ENCODE measurements at regions not wholly inside any gene's neighbourhood (a gene's known extent, or its start where the extent isn't known, plus 50 kb on each side); places are given as distances from the start of the nearest gene placed in this dataset.

GRCh38 chr7:36011588-36011965, 141.5 kb upstream of the EEPD1 start:
- DNase-seq = no peak

- no peak for DNase-seq
These were observed 139.6 kb upstream of the EEPD1 start for GRCh38 chr7:36013246-36014014.

GRCh38 chr7:36014961-36015360, 138.1 kb upstream of the EEPD1 start:
- DNase-seq = no peak

- no peak for DNase-seq
These were observed 137.3 kb upstream of the EEPD1 start for GRCh38 chr7:36015733-36016132.

- no peak for DNase-seq
These were observed 136.4 kb upstream of the EEPD1 start for GRCh38 chr7:36016648-36017047.

GRCh38 chr7:36017111-36017510, 135.9 kb upstream of the EEPD1 start:
- no peak for DNase-seq

GRCh38 chr7:36018816-36019484, 134.1 kb upstream of the EEPD1 start:
- no peak for DNase-seq

GRCh38 chr7:36019538-36019937, 133.5 kb upstream of the EEPD1 start:
- DNase-seq = no peak

GRCh38 chr7:36019980-36020379, 133.1 kb upstream of the EEPD1 start:
- no peak for DNase-seq

GRCh38 chr7:36021367-36021766, 131.7 kb upstream of the EEPD1 start:
- peak; percentile 31 for DNase-seq

GRCh38 chr7:36021917-36022550, 131.0 kb upstream of the EEPD1 start:
- DNase-seq = no peak

- DNase-seq = no peak
These were observed 130.0 kb upstream of the EEPD1 start for GRCh38 chr7:36023033-36023560.

- no peak for DNase-seq
These were observed 127.9 kb upstream of the EEPD1 start for GRCh38 chr7:36025190-36025589.

- DNase-seq = no peak
These were observed 123.7 kb upstream of the EEPD1 start for GRCh38 chr7:36029311-36029710.

- no peak for DNase-seq
These were observed 123.1 kb upstream of the EEPD1 start for GRCh38 chr7:36029853-36030515.

- DNase-seq = no peak
These were observed 120.7 kb upstream of the EEPD1 start for GRCh38 chr7:36032361-36032818.

- DNase-seq = no peak
These were observed 119.0 kb upstream of the EEPD1 start for GRCh38 chr7:36034020-36034419.

GRCh38 chr7:36035186-36035585, 117.9 kb upstream of the EEPD1 start:
- DNase-seq = no peak

- no peak for DNase-seq
These were observed 116.5 kb upstream of the EEPD1 start for GRCh38 chr7:36036590-36036989.

- peak; percentile 31 for DNase-seq
These were observed 115.9 kb upstream of the EEPD1 start for GRCh38 chr7:36037121-36037662.

- DNase-seq = no peak
These were observed 114.9 kb upstream of the EEPD1 start for GRCh38 chr7:36038063-36038721.

- DNase-seq = no peak
These were observed 113.8 kb upstream of the EEPD1 start for GRCh38 chr7:36039243-36039642.
